ENCODE measurements at regions not wholly inside any gene's neighbourhood (a gene's known extent, or its start where the extent isn't known, plus 50 kb on each side); places are given as distances from the start of the nearest gene placed in this dataset.

GRCh38 chr15:35290301-35290721 is 205.2 kb upstream of the NANOGP8 start:
- TF ChIP-seq POLR2AphosphoS5 (IDR thresholded peaks at IDR 0.05) (no peak), CTCF (IDR thresholded peaks at IDR 0.05) (no peak), POLR2A (IDR thresholded peaks at IDR 0.05) (no peak)

All from prostate gland (tissue), 2 donors.